SKM-1 treated with dmso at 0.1 percent for 144 hours (cell line): ENCODE measurements at regions not wholly inside any gene's neighbourhood (a gene's known extent, or its start where the extent isn't known, plus 50 kb on each side); places are given as distances from the start of the nearest gene placed in this dataset.
"Not testable (repeated sequence)": the region's sequence is repeated elsewhere in the genome, so short reads cannot be mapped to it uniquely, and the experiment has no call there.

ENCODE experiments used
- DNase-seq: peaks from one replicate; lab custom pipeline; 2025; ENCODE audit not compliant: unreplicated experiment; lab: John Stamatoyannopoulos, UW

DNA sequence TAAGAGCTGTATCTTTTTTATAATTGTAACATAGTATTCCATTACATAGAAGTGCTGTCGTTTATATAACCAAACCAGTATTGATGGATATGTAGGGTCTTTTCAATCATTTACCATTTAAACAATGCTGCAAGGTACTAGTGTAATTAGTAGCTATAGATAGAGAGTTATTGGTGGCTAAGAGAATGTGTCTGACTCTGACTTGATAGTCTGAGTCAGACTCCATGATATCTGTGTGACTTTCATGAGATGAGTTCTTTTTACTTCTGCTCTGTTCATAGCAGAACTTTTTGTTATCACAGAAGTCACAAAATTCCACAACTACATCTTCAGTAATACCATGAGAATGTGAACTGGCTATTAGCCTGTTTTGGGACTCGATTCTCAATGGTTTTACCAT lies 150.6 kb downstream of the FHIP1A start:
- no peak for DNase-seq

DNA sequence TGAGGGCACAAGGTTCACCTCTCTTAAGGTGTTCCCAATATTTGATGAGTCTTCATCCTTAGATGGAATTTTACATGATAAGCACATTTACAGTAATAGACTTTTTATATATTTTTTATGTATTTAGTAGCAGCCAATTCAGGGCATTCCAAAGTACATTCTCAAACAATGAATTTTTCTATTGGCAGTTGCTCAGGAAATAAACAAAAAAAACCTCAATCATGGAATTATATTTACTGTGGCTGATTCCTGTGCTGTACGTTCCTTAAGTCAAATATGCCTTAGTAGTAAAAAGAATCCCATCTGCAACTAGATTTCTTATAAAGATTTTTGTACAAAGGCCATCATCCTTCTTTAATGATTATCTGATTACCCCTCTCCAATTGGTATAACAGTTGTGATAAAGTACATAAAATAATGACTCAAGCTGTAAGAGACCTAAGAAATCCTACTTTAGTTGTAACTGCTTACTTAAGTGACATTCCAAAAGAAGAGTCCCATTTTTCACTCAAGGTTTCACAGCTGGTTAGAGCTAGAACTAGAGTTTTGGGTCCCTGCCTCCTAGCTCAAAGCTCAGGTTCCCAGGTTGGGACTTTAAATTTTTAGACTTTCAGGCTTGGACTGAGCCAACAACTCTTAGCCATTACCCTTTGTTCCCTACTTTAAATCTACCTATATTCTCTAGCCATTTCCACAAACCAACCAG lies 152.7 kb downstream of the FHIP1A start:
- DNase-seq, result no peak

DNA sequence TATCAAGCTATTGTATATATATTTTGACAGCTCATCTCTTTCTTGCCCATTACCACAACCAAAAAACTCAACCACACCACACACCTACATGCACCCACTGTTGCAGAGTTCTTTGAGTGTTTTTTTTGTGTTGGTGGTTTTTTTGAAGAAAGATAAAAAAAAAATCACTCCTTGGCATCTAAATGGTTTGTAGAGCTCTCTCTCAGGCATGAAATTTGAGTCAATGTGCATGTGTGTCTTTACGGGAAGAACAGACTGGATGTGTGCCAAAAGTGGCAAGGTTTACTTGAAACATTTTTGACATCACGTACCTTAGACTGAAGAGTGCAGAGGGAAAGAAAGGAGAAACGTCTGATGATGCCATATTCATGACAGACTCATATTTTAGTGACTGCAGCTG lies 154.2 kb downstream of the FHIP1A start:
- no peak for DNase-seq

DNA sequence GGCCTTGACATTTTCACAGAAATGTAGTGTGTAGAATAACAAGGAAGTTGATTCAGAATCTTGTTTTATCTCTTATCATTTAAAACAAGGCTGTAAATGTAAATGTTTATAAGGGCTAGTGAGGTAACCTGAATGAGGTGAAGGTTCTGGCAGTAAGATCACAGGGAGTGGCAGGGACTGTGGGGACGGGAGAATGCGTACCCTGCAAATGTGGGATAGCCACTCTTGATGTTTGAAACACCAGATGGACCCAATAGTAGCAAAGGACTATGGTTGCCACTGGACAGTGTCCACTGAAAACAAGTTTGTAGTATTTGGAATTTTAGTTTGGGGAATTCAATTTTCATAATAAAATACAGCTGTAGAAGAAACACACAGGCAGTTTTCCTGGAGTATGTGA lies 155.3 kb downstream of the FHIP1A start:
- DNase-seq, result no peak

DNA sequence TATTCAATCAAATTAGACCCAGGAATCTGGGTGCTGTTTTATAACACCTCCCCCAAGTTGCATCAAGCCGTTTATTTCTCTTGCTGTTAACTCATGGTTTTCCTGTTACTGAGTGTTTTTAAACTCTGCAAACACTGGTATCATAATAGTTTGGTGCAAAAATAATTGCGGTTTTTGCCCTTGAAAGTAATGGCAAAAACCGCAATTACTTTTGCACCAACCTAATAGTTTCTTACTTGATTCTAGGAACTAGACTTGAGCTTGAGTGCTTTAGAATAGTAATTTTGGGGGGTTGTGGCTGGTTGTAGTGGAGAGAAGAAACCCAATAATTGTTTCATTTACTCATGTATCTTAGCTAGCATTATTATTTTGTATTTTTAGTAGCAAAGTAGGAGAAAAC lies 156.6 kb downstream of the FHIP1A start:
- no peak for DNase-seq

DNA sequence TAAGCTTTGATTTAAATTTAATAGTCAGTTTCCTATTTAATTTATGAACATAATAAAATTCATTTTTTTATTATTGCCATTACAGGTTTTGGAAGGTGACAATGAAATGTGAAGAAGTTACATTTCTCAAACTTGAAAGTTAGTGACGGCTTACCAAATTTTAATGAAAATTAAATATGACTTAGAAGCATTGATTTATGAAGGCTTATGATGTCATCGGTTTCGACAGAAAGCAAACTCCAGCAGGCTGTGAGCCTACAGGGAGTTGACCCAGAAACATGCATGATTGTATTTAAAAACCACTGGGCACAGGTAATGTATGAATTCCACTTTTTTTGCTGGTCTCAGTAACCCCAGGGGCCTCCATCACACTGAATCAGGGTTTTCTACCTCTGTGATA lies 157.1 kb downstream of the FHIP1A start:
- no peak for DNase-seq

- DNase-seq, result no peak
These were observed 158.1 kb downstream of the FHIP1A start for GRCh38 chr4:151567056-151567455.

DNA sequence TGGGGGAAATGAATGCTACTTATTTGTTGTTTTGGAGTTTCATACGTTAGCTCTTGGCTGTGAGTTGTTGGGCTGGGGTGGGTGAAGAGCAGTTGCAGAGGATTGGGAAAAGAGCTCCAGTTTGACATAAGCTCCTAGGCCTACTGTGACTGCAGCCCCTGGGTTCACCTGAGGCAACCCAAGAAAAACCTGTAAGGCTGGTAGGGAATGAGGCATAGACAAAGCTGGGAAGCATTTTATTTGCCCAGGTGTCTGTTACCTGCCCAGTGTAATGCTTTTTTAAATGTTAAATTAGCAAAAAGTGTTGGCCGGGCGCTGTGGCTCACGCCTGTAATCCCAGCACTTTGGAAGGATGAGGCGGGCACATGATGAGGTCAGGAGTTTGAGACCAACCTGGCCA lies 160.0 kb downstream of the FHIP1A start:
- DNase-seq, result no peak

DNA sequence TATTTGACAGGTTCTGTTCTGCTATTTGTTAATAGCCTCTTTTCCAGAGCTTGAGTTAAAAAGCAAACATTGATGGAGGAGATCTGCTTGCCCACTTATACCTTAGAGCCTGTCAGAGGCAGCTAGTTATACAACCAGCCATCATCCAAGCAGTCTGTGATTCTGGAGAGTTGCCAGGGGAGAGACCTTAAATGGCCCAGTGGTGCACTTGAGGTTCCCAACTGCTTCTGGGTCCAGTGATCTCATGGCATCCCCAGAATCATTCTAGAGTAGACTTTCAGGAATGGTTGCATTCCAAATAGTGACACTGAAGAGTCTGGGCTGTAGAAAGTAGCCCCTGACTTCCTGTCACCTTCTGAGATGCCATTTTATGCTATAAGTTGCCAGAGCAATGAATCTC lies 160.7 kb downstream of the FHIP1A start:
- no peak for DNase-seq

DNA sequence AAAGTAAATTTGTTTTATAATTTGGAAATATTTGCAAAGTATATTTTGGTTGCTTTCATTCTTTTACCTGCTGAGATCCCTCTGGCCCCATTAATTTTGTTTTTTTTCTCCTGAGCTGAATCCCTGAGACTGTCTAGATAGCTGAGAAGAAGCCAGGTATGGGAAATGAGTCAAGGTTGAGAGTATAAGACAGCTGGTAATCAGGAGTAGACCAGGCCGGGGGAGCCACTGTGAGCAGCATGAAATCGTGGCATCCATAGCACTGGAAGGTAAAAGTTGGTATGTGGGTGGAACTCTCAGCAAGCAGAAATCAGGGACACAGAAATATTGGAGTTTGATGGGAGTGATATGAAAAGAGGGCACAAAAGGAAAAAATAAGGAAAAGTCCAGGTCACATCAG lies 164.5 kb downstream of the FHIP1A start:
- DNase-seq, result no peak

- DNase-seq, result no peak
These were observed 165.0 kb downstream of the FHIP1A start for GRCh38 chr4:151573945-151574344.

DNA sequence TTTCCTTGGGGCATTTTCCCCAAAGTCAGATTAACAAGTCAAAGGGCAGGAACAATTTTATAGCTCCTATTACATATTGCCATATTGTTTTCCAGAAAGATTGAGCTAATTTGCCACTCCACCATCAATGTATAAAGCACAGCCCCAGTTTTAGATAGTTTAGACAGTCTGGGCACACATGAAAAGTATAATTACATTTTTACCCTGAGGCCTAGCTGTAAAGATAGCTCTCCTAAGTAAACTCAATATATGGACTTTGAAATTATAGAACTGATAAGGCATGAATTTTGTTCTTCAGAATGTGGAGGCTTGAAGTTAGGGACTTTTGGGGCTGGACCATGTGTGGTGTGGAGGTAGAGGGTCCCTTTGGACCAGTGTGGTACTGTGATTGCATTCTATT lies 166.0 kb downstream of the FHIP1A start:
- DNase-seq, result no peak

- DNase-seq, result no peak
These were observed 166.7 kb downstream of the FHIP1A start for GRCh38 chr4:151575646-151576045.

DNA sequence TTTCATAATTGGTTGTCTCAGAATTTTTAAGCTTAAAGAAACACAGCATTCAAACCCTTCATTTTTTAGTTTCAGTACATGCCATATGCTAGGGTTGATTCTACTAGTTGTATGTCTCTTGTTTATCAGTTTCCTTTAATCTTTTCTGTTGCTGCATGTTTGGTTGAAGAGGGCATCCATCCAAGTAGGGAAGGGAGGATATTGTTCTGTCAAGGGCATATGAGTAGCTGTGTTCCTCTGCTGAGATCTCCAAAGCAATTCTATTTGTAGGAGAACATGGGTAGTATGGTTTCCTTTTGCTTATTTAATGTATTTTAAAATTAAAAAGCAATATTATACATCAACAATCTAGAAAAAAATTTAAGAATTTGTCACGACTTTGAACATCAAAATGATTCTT lies 167.7 kb downstream of the FHIP1A start:
- DNase-seq, result no peak

- DNase-seq, result no peak
These were observed 172.6 kb downstream of the FHIP1A start for GRCh38 chr4:151581570-151581969.

DNA sequence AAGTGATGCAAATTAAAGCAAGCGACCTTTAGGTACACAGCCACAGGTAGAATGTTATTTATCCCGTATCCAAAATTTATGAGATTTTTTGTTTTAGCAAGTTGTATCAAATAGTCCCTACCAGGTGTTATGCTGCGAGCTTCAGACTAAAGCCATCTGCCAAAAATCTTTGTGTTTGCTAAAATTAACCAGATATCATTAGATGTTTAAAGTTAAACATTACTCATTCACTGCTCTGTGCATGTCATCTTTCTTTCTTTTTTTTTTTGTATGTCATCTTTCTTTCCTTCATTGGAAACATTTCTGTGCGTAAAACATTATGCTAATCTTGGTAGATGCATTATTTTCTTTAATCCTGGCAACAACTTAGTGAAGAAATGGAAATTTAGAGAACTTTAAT lies 173.1 kb downstream of the FHIP1A start:
- DNase-seq, result no peak

DNA sequence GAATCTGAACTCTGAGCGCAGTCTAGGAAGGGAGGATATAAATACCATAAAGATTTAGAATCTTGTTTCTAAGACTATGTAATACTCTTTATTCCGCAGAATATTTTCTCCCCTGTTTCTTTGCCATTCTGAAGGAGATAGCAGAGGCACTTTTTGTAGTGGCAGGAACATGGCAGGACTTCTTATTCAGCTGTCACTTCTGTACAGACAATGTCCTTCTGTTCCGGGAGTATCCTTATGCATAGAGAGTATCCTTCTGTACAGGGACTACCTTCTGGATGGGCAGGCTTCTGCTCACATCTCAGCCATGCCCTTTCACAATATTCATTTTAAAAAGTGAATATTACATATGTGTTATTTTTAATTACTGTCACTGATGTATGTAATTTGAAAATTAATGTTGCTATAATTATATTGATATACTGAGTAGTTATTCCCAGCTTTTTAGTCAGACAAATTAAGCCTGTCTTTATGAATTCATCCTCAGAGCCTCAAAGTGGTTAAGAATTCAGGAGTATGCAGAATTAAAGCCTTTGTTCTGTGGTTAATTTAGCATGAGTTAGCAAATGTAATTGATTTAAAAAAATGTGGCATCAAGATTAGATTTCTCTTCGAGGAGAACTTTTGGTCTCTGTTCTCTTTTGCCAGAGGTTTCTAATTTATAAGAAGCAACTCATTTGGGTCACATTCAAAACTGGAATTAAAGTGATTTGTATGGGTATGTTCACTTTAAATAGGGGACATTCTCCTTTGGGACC lies 174.4 kb downstream of the FHIP1A start:
- DNase-seq, result no peak

DNA sequence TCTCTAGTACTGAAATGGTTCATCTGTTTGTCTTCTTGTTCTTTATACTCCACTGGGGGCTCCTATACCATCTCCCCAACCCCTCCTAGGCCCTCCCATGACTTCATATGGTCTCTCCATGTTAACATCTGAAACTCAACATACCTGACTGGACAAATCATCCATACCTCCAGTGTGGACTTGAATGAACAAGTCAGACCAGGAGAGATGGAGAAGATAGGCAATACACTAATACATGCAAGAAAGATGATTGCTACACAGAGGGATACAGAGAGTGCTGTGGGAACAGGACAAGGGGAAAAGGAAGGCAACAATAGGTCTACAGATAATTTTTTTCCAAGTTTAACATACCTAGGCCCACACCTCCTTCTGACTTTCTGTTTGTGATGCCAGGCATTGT lies 175.1 kb downstream of the FHIP1A start:
- no peak for DNase-seq

GRCh38 chr4:151595629-151596028 lies 165.2 kb downstream of the GATB start:
- not testable (repeated sequence) for DNase-seq

DNA sequence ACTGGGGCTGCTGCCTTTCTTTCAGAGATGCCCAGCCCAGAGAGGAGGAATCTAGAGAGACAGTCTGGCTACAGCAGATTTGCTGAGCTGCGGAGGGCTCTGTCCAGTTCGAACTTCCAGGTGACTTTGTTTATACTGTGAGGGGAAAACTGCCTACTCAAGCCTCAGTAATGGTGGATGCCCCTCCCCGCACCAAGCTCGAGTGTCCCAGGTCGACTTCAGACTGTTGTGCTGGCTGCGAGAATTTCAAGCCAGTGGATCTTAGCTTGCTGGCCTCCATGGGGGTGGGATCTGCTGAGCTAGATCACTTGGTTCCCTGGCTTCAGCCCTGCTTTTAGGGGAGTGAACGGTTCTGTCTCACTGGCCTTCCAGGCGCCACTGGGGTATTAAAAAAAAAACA lies 163.1 kb downstream of the GATB start:
- not testable (repeated sequence) for DNase-seq

GRCh38 chr4:151599863-151600262 lies 160.9 kb downstream of the GATB start:
- DNase-seq, result no peak

GRCh38 chr4:151600432-151600831 lies 160.4 kb downstream of the GATB start:
- no peak for DNase-seq

- no peak for DNase-seq
These were observed 157.4 kb downstream of the GATB start for GRCh38 chr4:151603377-151603776.
